Fibroblast of upper back skin (primary cell): ENCODE measurements at regions not wholly inside any gene's neighbourhood (a gene's known extent, or its start where the extent isn't known, plus 50 kb on each side); places are given as distances from the start of the nearest gene placed in this dataset.

Source experiments
- DNase-seq: peaks from one replicate; pipeline ENCODE4 v3.0.0-alpha.2; 2013

DNA sequence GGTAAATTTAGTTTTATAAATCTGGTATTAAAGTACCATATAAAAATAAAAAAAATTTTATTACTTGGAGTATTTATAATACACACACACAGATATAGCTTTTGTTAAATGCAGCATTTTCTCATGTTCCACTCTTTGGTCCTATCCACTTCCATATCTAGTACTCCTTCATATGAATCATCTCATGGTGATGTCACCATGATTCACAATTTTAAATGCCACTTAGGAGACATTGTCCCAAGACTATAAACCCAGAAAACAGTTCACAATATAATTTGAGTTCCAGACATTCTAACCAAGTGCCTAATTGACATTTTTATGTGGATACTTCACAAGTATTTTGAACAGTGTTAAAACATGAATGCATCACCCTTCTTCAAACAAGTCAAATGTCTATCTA, 1398.3 kb downstream of the DSC3 start:
- DNase-seq, result peak; percentile 34

DNA sequence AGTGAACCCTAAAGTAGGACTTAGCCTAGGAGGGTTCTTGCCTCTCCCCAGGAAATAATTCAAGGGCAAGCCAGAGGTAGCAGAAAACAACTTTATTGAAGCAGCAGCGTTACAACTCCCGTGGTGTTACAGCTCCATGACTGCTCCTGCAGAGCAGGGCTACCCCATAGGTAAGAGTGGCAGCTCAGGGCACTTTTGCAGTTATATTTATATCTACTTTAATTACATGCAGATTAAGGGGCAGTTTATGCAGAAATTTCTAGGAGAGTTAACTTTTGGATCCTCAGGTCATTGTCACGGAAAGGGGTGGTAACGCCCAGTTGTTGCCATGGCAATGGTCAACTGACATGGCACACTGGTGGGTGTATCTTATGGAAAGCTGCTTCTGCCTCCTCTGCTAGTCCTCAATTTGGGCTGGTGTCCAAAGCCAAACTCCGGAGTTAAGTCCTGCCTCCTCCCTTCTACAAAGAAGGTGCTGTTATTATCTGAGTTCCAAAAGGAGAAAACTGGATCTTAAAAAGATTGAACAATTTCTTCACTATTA, 1413.0 kb downstream of the DSC3 start:
- DNase-seq, result no peak

DNA sequence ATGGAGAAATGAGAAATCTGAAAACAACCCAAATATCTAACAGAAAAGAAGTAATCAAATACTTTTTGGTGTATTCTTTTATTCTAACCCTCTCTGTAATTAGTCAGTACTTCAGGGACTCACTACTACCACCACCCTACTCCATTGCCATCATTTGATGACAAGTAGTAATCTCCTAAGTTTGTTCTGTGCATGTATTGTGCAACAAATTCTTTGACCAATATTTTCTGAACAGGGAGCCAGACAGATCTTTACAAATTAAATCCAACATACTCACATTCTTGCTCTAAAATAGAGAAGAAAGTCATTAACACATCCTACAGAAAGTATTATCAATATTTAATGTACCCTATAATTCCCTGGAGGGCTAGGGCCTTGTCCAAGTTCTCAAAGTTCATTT, 1416.4 kb downstream of the DSC3 start:
- DNase-seq, result no peak

DNA sequence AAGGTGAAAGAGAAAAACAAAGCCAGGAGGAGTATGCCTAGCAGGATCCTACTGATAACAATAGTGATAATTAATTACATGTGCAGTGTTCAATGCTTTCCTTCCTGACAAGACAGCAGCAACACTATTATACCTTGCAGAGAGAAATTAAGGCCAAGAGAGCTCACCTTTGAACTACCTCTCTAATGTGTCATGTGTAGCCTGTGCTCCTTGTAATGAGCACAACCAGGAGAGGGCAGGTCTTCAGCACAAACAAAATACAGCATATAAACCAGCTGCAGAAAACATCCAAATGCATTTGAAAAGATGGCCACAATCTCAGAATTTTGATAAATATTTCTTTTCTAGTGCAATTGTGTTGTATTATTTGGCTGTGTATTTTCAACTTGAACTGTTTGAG, 1425.7 kb downstream of the DSC3 start:
- DNase-seq, result no peak

DNA sequence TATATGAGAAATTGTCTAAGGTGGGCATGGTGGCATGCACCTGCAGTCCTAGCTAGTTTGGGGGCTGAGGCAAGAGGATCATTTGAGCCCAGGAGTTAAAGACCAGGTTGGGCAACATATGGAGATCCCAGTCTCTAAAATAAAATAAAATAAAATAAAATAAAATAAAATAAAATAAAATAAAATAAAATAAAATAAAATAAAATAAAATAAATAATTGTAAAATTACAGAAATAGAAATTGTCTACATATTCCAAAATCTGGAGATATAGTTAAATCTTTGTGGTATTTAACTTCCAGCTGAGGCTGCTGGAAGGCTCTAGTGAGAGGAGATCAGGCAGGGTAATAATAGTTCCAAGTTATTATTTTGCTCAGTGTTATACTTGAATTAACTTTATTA, 1432.1 kb upstream of the CDH2 start:
- DNase-seq, result no peak

GRCh38 chr18:29605365-29605764, 1428.4 kb upstream of the CDH2 start:
- DNase-seq, result no peak

- DNase-seq, result no peak
These were observed 1420.0 kb upstream of the CDH2 start for GRCh38 chr18:29596959-29597358.

GRCh38 chr18:29594493-29594892, 1417.6 kb upstream of the CDH2 start:
- DNase-seq, result no peak

DNA sequence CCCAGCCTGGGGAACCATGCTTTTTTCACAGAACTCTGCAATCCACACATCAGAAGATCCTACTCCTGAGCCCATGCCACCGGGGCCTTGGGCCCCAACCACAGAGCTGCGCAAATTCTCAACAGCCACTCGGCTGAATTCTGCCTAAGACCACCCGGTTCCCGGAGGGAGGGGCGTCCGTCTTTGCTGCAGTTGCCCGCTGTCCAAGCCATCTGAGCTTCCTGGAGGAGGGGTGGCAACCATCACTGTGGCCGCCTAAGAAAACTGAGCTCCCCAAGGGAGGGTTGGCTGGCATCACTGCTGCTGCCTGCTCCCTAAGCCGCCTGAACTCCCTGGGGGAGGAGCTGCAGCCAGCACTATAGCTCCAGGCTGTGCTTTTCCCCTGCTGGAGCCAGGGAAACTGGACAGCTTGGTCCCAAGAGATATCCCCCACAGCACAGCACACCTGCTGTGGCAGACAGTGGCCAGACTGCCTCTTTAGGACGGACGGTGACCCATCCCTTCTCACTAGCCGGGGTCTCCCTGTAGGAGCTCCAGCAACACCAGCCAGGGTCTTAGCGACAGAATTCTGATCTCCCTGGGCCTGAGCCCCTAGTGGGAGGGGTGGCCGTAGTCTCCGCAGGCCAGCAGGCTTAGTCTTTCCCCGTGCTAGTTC, 1411.6 kb upstream of the CDH2 start:
- DNase-seq, result no peak

DNA sequence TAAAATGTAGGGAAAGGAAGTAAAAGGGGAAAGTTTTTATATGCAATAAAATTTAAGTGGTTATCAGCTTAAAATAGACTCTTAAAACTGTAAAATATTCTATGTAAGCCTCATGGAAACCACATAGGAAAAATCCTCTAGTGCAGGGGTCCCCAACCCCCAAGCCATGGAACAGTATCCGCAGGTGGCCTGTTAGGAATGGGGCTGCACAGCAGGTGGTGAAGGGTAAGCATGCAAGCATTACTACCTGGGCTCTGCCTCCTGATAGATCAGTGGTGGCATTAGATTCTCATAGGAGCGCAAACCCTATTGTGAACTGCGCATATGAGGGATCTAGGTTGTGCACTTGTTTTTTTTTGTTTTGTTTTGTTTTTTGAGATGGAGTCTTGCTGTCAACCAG, 1409.3 kb upstream of the CDH2 start:
- no peak for DNase-seq

- no peak for DNase-seq
These were observed 1383.3 kb upstream of the CDH2 start for GRCh38 chr18:29560270-29560669.

- no peak for DNase-seq
These were observed 1379.1 kb upstream of the CDH2 start for GRCh38 chr18:29556070-29556469.

GRCh38 chr18:29549759-29550158, 1372.8 kb upstream of the CDH2 start:
- no peak for DNase-seq

- no peak for DNase-seq
These were observed 1370.7 kb upstream of the CDH2 start for GRCh38 chr18:29547626-29548025.

DNA sequence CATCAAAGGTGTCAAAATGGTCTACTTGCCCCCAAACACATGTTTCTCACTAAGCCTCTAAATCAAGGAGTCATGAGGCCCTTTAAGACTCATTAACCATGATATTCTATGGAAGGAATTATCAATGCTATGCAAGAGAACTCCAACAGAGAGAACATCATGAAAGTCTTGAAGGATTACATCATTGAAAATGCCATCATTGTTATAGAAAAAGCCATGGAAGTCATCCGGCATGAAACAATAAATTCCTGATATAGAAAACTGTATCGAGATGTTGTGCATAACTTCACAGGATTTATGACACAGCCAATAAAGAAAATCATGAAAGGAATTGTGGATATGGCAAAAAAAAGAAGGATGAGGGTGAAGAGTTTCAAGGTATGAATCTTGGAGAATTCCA, 1363.6 kb upstream of the CDH2 start:
- DNase-seq, result peak; percentile 9

DNA sequence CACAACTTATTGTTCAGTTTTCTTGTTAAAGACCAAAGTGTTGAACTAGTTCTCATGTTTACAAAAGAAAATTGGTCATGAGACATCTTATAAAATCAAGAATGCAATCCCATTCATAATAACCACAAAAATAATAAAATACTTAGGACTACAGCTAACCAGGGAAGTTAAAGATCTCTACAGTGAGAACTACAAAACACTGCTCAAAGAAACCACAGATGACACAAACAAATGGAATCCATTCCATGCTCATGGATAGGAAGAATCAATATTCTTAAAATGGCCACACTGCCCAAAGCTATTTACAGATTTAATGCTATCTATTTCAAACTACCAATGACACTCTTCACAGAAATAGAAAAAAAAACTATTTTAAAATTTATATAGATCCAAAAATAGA, 1354.8 kb upstream of the CDH2 start:
- no peak for DNase-seq

DNA sequence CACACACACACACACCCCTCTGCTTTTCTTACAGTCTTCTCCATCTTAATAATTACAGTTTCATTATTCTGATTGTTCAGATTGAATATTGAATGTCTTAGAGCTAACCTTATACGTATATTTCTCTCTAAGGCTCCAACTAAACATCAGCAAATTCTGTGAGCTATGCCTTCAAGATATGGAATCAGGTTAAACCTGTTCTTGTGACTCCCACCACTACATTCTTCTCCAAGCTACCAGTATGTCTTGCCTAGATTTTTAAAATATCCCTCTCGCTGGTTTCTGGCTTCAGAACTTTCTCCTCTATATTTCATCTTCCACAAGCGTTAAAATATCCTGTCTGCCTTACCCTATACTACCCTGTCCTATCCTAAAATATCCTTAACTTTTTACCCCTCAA, 1346.4 kb upstream of the CDH2 start:
- DNase-seq, result no peak

GRCh38 chr18:29512761-29513160, 1335.8 kb upstream of the CDH2 start:
- no peak for DNase-seq

DNA sequence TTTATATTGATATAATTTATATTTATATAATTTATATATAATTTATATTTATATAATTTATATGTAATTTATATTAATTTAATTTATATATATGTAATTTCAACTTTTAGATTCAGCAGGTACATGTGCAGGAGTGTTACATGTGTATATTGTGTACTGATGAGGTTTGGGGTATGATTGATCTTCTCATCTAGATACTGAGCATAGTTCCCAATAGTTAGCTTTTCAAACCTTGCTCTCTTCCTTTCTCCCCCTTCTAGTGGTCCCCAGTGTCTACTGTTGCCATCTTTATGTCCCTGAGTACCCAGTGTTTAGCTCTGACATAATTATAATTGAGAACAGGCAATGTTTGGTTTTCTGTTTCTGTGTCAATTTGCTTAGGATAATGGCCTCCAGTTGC, 1335.3 kb upstream of the CDH2 start:
- DNase-seq, result no peak

DNA sequence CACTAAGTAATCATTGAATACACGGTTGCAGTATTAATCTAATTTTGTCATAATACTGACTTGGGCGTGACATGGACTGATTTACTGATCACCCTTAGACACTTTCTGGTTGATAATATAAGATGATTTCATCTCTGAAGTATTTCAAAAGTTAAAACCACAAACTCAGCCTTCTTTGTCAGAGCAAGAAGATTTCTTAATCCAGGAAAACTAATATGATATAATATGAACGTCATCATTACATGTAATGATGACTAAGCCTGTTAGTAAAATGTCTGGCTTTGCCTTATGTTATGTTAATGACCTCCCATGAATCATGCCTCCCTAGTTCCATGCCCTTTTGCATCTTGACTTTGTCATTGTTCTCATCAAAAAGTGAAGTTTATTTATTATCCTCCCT, 1325.0 kb upstream of the CDH2 start:
- DNase-seq, result peak; percentile 59

DNA sequence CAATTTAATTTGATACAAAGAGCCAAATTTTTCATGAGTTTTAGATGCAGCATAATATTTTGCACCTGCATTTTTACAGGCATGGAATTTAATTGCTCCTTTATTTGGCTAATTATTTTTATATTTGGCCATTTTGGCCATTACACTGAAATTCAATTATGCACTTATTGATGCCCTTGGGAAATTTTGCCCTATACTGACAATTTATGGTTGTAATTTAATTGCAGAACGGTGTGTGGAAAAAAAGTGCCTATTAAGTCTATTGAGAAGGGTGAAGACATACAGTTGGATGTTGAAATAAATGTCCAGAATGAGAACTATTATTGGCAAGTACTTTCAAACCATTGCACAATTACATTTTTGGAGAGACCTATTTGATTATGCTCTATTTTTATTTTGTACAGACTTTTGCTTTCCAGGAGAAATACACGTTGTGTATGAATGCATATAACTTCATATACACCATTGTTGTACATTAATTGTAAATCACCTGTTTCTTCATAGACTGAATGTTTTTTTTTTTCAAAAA, 1319.3 kb upstream of the CDH2 start:
- no peak for DNase-seq

DNA sequence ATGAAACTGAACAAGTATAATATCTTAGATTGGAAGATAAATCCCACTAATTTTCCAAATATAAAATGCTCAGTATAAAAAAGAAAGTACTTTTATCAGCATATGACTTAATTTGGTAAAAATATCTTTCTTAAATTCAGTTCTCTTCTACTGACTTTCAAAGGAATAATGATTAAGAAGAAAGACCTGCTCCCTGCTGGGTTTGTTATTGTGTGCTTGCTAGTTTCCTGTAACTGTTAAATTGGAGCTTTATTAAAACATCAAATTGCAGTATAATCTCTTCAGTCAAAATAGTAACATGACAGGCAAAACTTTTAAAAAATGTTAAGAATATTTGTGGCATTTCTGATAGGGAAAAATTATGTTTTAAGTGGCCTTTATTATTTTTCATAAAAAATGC, 1317.4 kb upstream of the CDH2 start:
- no peak for DNase-seq

DNA sequence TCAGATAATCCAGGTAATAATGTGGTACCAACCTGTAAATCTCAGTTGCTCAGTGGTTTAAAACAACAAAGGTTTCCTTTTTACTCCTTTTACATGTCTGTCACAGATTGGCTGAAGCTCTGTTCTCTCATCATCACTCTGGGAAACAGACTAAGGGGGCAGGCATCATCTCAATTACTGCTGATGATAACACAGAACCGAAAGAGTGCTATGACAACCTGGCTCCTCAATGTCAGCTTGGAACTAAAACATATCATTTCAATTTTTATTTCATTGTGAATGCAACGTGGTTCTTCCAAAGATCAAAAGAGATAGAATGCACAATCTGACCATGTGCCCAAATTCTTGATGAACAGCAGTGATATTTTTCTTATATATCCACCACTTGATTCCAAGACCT, 1315.0 kb upstream of the CDH2 start:
- DNase-seq, result no peak

GRCh38 chr18:29488617-29489016, 1311.7 kb upstream of the CDH2 start:
- DNase-seq, result no peak

DNA sequence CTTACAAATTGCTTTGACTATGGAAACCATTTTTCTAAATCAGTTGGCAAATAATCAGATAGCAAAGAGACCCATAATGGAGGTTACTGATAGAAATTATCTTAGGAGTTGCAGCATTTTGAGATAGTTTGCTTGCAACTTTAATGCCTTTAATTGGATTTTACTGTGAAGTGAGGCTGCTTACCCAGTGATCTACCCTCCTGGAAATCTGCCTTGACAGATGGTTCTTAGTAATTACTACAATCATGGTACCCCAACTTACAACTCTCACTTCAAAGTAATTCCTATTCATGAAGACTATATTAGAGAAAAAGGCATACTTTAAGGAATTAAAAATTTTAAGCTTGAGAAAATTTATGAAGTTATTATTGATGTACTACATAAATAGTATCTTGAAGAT, 1288.6 kb upstream of the CDH2 start:
- DNase-seq, result no peak
